Adrenal gland (tissue), 9 donors: ENCODE measurements at regions not wholly inside any gene's neighbourhood (a gene's known extent, or its start where the extent isn't known, plus 50 kb on each side); places are given as distances from the start of the nearest gene placed in this dataset.

Source experiments
- DNase-seq, 7 donors: peaks; one replicate each; pipeline ENCODE4 v3.0.0-alpha.2; 2019 to 2020
- H3K27ac ChIP-seq, 5 donors: fragments of 200-600 bp; sonication (generic) in 4 of 5; 1 replicate in 3 of 5; 2 replicates in 2 of 5; pipeline versions ENCODE4 v1.5.1 to v1.8.0; 2016 to 2020; ENCODE audit warnings: mild to moderate bottlenecking in 1 of 5
- H3K27me3 ChIP-seq: fragments of 200-600 bp; 2 replicates; pipeline ENCODE4 v1.8.0; 2021
- H3K36me3 ChIP-seq, 2 donors: fragments of 200-600 bp; replicated peaks in 1 of 2; 1 replicate in 1 of 2; 2 replicates in 1 of 2; pipeline versions ENCODE4 v1.5.1 to v1.8.0; 2018 to 2022
- H3K4me1 ChIP-seq, 2 donors: fragments of 200-600 bp; replicated peaks in 1 of 2; 1 replicate in 1 of 2; 2 replicates in 1 of 2; pipeline versions ENCODE4 v1.5.1 to v1.8.0; 2018 to 2021
- H3K4me3 ChIP-seq, 4 donors: fragments of 200-600 bp; sonication (generic) in 3 of 4; one replicate each; pipeline ENCODE4 v1.5.1; 2016 to 2018
- H3K9me3 ChIP-seq, 3 donors: fragments of 200-600 bp; sonication (generic) in 1 of 3; replicated peaks in 1 of 3; 1 replicate in 2 of 3; 2 replicates in 1 of 3; pipeline versions ENCODE4 v1.5.1 to v1.8.0; 2016 to 2021
- CTCF ChIP-seq, 6 experiments: fragments of 450-650 bp in 4 of 6; fragments of 200-600 bp in 2 of 6; sonication (generic) in 1 of 6; IDR thresholded peaks; 1 replicate in 5 of 6; 2 replicates in 1 of 6; pipeline versions ENCODE4 v1.5.1 to v1.8.0; 2016 to 2021; ENCODE audit warnings: antibody characterized with exemption in 6 of 6, mild to moderate bottlenecking in 2 of 6, moderate library complexity in 1 of 6
- POLR2A ChIP-seq, 2 donors: fragments of 450-650 bp; IDR thresholded peaks; one replicate each; pipeline ENCODE4 v1.6.1; 2017; ENCODE audit warnings: antibody characterized with exemption in 2 of 2, mild to moderate bottlenecking in 2 of 2, moderate library complexity in 1 of 2
- WGBS, 4 donors: extraction: QIAGEN DNeasy Blood & Tissue Kit in 2 of 4; methylation state at CpG; one replicate each; pipeline versions ENCODE4 v1.1.5 to v1.1.7; 2013 to 2017; 5-methylcytosine and 5-hydroxymethylcytosine counted together
- intact Hi-C, 2 donors: fragments of 100-400 bp; cut with DNase I; formaldehyde crosslinking; loops; one replicate each; pipeline versions ENCODE4 v1.14.1 to v1.15.0; 2022 to 2023
- donor health status: healthy with polysubstance abuse.
- donor health status: Bipolar disorder and iron deficiency.
- donor health status: DM: yes; HTN: yes; CAD: no.
- donor health status: DM: no; HTN: no; CAD: no.
- donor health status: DM: no; HTN: no; CAD: no.

- Histone ChIP-seq H3K27ac (no peak overlapping the region), H3K27me3 (no peaks in the 10 kb centered on the region), H3K36me3 (no peaks in the 10 kb centered on the region), H3K4me1 (no peaks in the 10 kb centered on the region), H3K9me3 (no peaks in the 10 kb centered on the region), H3K4me3 (no peak overlapping the region)
- 66 to 69% (median 68%) methylated on average over 6 of the region's 6 CpGs for WGBS, 4 donors
- intact Hi-C loops, result no loop called here
- no peak for TF ChIP-seq CTCF (IDR thresholded peaks at IDR 0.05)
- no peak for TF ChIP-seq POLR2A (IDR thresholded peaks at IDR 0.05)
- DNase-seq, result no peak
These were observed 338.1 kb upstream of the KIRREL3 start for GRCh38 chr11:127338380-127339259.

DNA sequence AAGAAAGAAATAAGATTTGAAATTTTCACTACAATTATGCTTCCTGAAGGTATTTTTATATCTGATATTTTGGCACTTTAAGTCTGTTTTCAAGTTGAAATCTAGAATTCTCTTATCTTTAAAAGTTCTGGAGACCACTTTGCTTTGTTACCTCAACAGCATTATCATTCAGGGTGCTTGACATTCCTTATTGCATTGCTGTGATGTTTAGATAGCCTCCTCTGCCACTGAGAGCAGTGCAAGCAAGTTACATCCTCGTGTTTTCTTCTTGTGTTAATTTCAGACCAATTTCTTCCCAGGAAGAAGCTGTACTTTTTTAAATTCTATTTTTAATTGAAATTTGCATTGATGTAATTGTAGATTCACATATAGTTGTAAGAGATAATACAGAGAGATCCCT lies 333.9 kb upstream of the KIRREL3 start:
- intact Hi-C loops, result no loop called here
- no peak overlapping the region for H3K27ac ChIP-seq
- TF ChIP-seq CTCF (IDR thresholded peaks at IDR 0.05) (no peak), POLR2A (IDR thresholded peaks at IDR 0.05) (no peak)
- no peaks in the 10 kb centered on the region for H3K36me3 ChIP-seq
- H3K9me3 ChIP-seq, result no peaks in the 10 kb centered on the region
- H3K4me3 ChIP-seq, result no peak overlapping the region
- no peak for DNase-seq
- H3K27me3 ChIP-seq, result no peaks in the 10 kb centered on the region
- WGBS, 4 donors, result 54 to 83% (median 66%) methylated on average over 1 of the region's 1 CpG
- H3K4me1 ChIP-seq, result no peaks in the 10 kb centered on the region

DNA sequence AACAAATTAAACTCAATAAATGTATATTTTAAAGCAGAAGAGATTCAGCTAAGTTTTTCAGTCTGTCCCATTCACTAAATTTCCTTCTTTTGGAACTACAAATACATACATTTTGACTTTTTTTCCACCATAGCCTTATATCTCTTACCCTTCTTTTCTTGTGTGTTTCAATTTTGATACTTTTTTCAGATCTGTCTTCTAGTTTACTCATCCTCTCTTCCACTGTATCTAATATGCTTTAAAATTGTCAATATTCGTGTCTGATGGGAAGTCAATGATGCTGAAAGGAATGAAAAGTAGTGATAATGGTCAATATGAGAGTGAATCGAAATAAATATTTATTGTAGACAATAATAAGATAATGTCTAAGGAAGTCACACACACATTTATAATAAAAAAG lies 332.3 kb upstream of the KIRREL3 start:
- H3K27me3 ChIP-seq, result no peaks in the 10 kb centered on the region
- intact Hi-C loops, result no loop called here
- H3K4me1 ChIP-seq, result no peaks in the 10 kb centered on the region
- no peak overlapping the region for H3K4me3 ChIP-seq
- H3K27ac ChIP-seq, result no peak overlapping the region
- no peak for TF ChIP-seq POLR2A (IDR thresholded peaks at IDR 0.05)
- TF ChIP-seq CTCF (IDR thresholded peaks at IDR 0.05), result no peak
- 51 to 65% (median 61%) methylated on average over 2 of the region's 2 CpGs for WGBS, 4 donors
- H3K36me3 ChIP-seq, result no peaks in the 10 kb centered on the region
- no peaks in the 10 kb centered on the region for H3K9me3 ChIP-seq
- no peak for DNase-seq

- Histone ChIP-seq H3K4me3 (no peak overlapping the region), H3K9me3 (no peaks in the 10 kb centered on the region), H3K27me3 (no peaks in the 10 kb centered on the region), H3K4me1 (no peaks in the 10 kb centered on the region), H3K36me3 (no peaks in the 10 kb centered on the region), H3K27ac (no peak overlapping the region)
- intact Hi-C loops, result no loop called here
- WGBS, 4 donors, result 42 to 71% (median 57%) methylated on average over 3 of the region's 3 CpGs
- TF ChIP-seq CTCF (IDR thresholded peaks at IDR 0.05) (no peak), POLR2A (IDR thresholded peaks at IDR 0.05) (no peak)
- no peak for DNase-seq
These were observed 329.5 kb upstream of the KIRREL3 start for GRCh38 chr11:127330044-127330443.
